HFFc6 (cell line): ENCODE measurements at regions not wholly inside any gene's neighbourhood (a gene's known extent, or its start where the extent isn't known, plus 50 kb on each side); places are given as distances from the start of the nearest gene placed in this dataset.

Experiments
- DNase-seq: peaks from one replicate; pipeline ENCODE4 v3.0.0-alpha.2; 2018
- H3K27ac Mint-ChIP-seq: 2 replicates; pipeline ENCODE4 v1.8.0; 2020; ENCODE audit warnings: mild to moderate bottlenecking, mixed read lengths
- H3K27me3 Mint-ChIP-seq: 2 replicates; pipeline ENCODE4 v1.8.0; 2021; ENCODE audit warnings: mild to moderate bottlenecking, moderate library complexity, mixed read lengths; ENCODE audit not compliant: insufficient read depth
- H3K36me3 Mint-ChIP-seq: 2 replicates; pipeline ENCODE4 v1.8.0; 2021; ENCODE audit warnings: low read depth, mixed read lengths
- H3K4me1 Mint-ChIP-seq: 2 replicates; pipeline ENCODE4 v1.8.0; 2020; ENCODE audit warnings: low read depth, mixed read lengths
- H3K4me3 Mint-ChIP-seq: 2 replicates; pipeline ENCODE4 v1.8.0; 2020; ENCODE audit warnings: mild to moderate bottlenecking, moderate library complexity, mixed read lengths
- H3K9me3 Mint-ChIP-seq: 2 replicates; pipeline ENCODE4 v1.8.0; 2020; ENCODE audit warnings: mild to moderate bottlenecking, mixed read lengths
- TF ChIP-seq, protein P1 (sequence below): fragments of 200-600 bp; sonication (generic); IDR thresholded peaks from 2 replicates; pipeline ENCODE4 v1.5.0; 2021; ENCODE audit warnings: antibody characterized with exemption, mild to moderate bottlenecking

GRCh38 chr3:72560846-72561675 is 287.2 kb downstream of the SHQ1 start:
- no peaks in the 10 kb centered on the region; the same call in 1 of the 2 replicates for H3K36me3 Mint-ChIP-seq
- TF ChIP-seq, protein P1, sequence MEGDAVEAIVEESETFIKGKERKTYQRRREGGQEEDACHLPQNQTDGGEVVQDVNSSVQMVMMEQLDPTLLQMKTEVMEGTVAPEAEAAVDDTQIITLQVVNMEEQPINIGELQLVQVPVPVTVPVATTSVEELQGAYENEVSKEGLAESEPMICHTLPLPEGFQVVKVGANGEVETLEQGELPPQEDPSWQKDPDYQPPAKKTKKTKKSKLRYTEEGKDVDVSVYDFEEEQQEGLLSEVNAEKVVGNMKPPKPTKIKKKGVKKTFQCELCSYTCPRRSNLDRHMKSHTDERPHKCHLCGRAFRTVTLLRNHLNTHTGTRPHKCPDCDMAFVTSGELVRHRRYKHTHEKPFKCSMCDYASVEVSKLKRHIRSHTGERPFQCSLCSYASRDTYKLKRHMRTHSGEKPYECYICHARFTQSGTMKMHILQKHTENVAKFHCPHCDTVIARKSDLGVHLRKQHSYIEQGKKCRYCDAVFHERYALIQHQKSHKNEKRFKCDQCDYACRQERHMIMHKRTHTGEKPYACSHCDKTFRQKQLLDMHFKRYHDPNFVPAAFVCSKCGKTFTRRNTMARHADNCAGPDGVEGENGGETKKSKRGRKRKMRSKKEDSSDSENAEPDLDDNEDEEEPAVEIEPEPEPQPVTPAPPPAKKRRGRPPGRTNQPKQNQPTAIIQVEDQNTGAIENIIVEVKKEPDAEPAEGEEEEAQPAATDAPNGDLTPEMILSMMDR: no peak
- no peak overlapping the region for H3K4me3 Mint-ChIP-seq
- peaks cover 6% of the 10 kb centered on the region for H3K4me1 Mint-ChIP-seq
- H3K27ac Mint-ChIP-seq: no peak overlapping the region
- H3K9me3 Mint-ChIP-seq: peaks cover 4% of the 10 kb centered on the region; the same call in 1 of the 2 replicates
- DNase-seq: no peak
- peaks cover 5% of the 10 kb centered on the region for H3K27me3 Mint-ChIP-seq

DNA sequence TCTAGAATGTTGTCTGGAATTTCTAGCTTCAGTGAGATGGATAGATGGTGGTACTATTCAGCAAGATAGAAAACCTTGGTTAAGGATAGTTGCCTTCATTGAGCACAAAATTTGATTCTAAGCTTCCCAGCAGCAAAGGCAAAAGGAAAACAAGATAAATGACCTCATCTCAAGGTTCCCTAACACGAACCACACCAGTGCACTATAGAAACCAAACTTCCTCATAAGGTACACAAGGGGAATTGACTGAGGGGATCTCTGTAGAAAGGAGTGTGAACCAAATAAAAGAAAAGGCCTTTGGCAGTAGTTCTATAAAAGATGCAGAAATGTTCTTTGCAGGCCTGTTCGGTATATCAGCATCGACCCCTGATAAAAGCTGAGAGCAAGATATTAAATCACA is 288.9 kb downstream of the SHQ1 start:
- Mint-ChIP-seq H3K27ac (no peak overlapping the region), H3K27me3 (peaks cover 15% of the 10 kb centered on the region), H3K4me1 (peaks cover 6% of the 10 kb centered on the region), H3K36me3 (no peaks in the 10 kb centered on the region; the same call in 1 of the 2 replicates), H3K9me3 (peaks cover 4% of the 10 kb centered on the region; the same call in 1 of the 2 replicates), H3K4me3 (no peak overlapping the region)
- TF ChIP-seq, protein P1: no peak
- no peak for DNase-seq

DNA sequence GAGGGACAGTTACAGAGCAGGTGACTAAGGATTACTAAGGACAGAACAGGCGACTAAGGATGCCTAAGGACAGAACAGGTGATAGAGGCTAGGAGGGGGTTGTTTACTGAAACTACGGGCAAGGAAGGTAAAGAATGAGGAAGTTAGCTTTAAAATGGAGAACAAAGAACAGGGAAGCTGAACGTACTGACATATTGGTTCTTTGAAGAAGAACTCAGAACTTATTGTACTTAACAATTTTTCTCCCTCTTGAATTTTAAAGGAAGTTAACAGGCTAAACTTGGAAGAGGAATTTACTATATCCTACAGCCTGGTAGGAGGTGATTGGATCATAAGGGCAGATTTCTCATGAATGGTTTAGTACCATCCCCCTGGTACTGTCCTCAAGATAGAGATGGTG is 290.2 kb downstream of the SHQ1 start:
- peaks cover 4% of the 10 kb centered on the region; the same call in 1 of the 2 replicates for H3K9me3 Mint-ChIP-seq
- no peak for DNase-seq
- no peaks in the 10 kb centered on the region; the same call in 1 of the 2 replicates for H3K36me3 Mint-ChIP-seq
- H3K27ac Mint-ChIP-seq: no peak overlapping the region; the same call in 1 of the 2 replicates
- H3K4me1 Mint-ChIP-seq: no peaks in the 10 kb centered on the region
- H3K27me3 Mint-ChIP-seq: peaks cover 19% of the 10 kb centered on the region
- TF ChIP-seq, protein P1: no peak
- H3K4me3 Mint-ChIP-seq: no peak overlapping the region

GRCh38 chr3:72555714-72556113 is 292.5 kb downstream of the SHQ1 start:
- Mint-ChIP-seq H3K9me3 (peaks cover 4% of the 10 kb centered on the region; the same call in 1 of the 2 replicates), H3K4me3 (no peak overlapping the region), H3K4me1 (no peaks in the 10 kb centered on the region; the same call in 1 of the 2 replicates), H3K36me3 (no peaks in the 10 kb centered on the region; the same call in 1 of the 2 replicates), H3K27ac (no peak overlapping the region), H3K27me3 (peaks cover 19% of the 10 kb centered on the region)
- DNase-seq: no peak
- TF ChIP-seq, protein P1: no peak

DNA sequence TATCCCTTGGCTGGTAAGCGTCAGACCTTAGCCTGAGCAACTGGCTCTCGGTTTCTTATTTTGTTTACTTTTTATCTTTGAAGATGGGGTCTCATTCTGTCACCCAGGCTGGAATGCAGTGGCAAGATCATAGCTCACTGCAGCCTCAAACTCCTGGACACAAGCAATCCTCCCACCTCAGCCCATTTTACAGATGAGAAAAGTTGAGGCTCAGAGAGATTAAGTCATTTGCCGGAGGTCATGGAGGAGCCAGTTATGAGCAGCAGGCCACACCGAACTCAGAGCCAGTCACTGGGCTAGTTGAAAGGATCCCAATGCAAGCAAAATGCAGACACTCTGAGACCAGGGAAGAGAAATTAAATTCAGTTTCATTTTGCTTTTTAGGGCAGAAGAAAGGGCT is 293.6 kb downstream of the SHQ1 start:
- H3K4me3 Mint-ChIP-seq: no peak overlapping the region
- TF ChIP-seq, protein P1: no peak
- no peaks in the 10 kb centered on the region; the same call in 1 of the 2 replicates for H3K36me3 Mint-ChIP-seq
- peaks cover 19% of the 10 kb centered on the region for H3K27me3 Mint-ChIP-seq
- peaks cover 4% of the 10 kb centered on the region; the same call in 1 of the 2 replicates for H3K9me3 Mint-ChIP-seq
- DNase-seq: no peak
- H3K27ac Mint-ChIP-seq: no peak overlapping the region
- peaks cover 7% of the 10 kb centered on the region for H3K4me1 Mint-ChIP-seq
